Gastrocnemius medialis (tissue), 4 donors: ENCODE measurements at regions not wholly inside any gene's neighbourhood (a gene's known extent, or its start where the extent isn't known, plus 50 kb on each side); places are given as distances from the start of the nearest gene placed in this dataset.

Source experiments
- ATAC-seq, 2 donors: fragments of 150-250 bp; one replicate each; pipeline ENCODE4 v1.9.1; 2016
- DNase-seq, 2 donors: peaks; one replicate each; pipeline ENCODE4 v3.0.0-alpha.2; 2019
- H3K27ac ChIP-seq, 4 donors: fragments of 200-600 bp; sonication (generic); 1 replicate in 1 of 4; 2 replicates in 3 of 4; pipeline ENCODE4 v1.5.1; 2016 to 2018; ENCODE audit warnings: mild to moderate bottlenecking in 2 of 4, moderate library complexity in 1 of 4
- H3K27me3 ChIP-seq, 3 donors: fragments of 200-600 bp; sonication (generic) in 2 of 3; 1 replicate in 1 of 3; 2 replicates in 2 of 3; pipeline versions ENCODE4 v1.5.1 to v1.6.0; 2016 to 2019; ENCODE audit warnings: mild to moderate bottlenecking in 1 of 3, moderate library complexity in 1 of 3
- H3K36me3 ChIP-seq, 2 donors: fragments of 200-600 bp; sonication (generic) in 1 of 2; one replicate each; pipeline ENCODE4 v1.5.1; 2017 to 2018
- H3K4me1 ChIP-seq, 2 donors: fragments of 200-600 bp; sonication (generic) in 1 of 2; one replicate each; pipeline ENCODE4 v1.5.1; 2016 to 2017; ENCODE audit warnings: mild to moderate bottlenecking in 2 of 2
- H3K4me3 ChIP-seq, 4 donors: fragments of 200-600 bp; sonication (generic) in 3 of 4; 1 replicate in 1 of 4; 2 replicates in 3 of 4; pipeline ENCODE4 v1.5.1; 2016 to 2019; ENCODE audit warnings: mild to moderate bottlenecking in 2 of 4
- H3K9me3 ChIP-seq, 3 donors: fragments of 200-600 bp; sonication (generic) in 2 of 3; 1 replicate in 1 of 3; 2 replicates in 2 of 3; pipeline ENCODE4 v1.5.1; 2016 to 2019
- CTCF ChIP-seq, 5 experiments: fragments of 450-650 bp in 3 of 5; fragments of 200-600 bp in 2 of 5; sonication (generic) in 2 of 5; IDR thresholded peaks in 4 of 5; conservative IDR thresholded peaks in 1 of 5; 1 replicate in 4 of 5; 2 replicates in 1 of 5; pipeline ENCODE4 v1.5.1; 2016 to 2019; ENCODE audit warnings: antibody characterized with exemption in 5 of 5, mild to moderate bottlenecking in 3 of 5, moderate library complexity in 3 of 5
- POLR2A ChIP-seq, 2 donors: fragments of 450-650 bp; IDR thresholded peaks; one replicate each; pipeline ENCODE4 v1.6.1; 2017; ENCODE audit warnings: antibody characterized with exemption in 2 of 2, mild to moderate bottlenecking in 2 of 2, moderate library complexity in 2 of 2
- in situ Hi-C, 4 donors: fragments of 200-750 bp; cut with MboI; loops; one replicate each; pipeline versions ENCODE4 v1.15.0 to v1.8.0; 2017; ENCODE audit warnings: low sequenced_read_pairs in 4 of 4
- intact Hi-C: fragments of 100-400 bp; cut with DNase I; formaldehyde crosslinking; loops from one replicate; pipeline ENCODE4 v1.15.1; 2023; ENCODE audit warnings: low total_unique reads

- no peak overlapping the region for H3K27ac ChIP-seq
- H3K36me3 ChIP-seq, result no peaks in the 10 kb centered on the region
- no peaks in the 10 kb centered on the region for H3K27me3 ChIP-seq
- intact Hi-C loops (no loop called here), in situ Hi-C loops (no loop called here)
- ATAC-seq (no peak), DNase-seq (no peak)
- TF ChIP-seq POLR2A (IDR thresholded peaks at IDR 0.05) (no peak), CTCF (IDR thresholded peaks at IDR 0.05 in 4 of 5, conservative IDR thresholded peaks at IDR 0.05 in 1 of 5) (no peak)
- no peak overlapping the region for H3K4me3 ChIP-seq
- H3K4me1 ChIP-seq, result peaks cover 0 to 2% of the 10 kb centered on the region in 2 donors
- no peaks in the 10 kb centered on the region for H3K9me3 ChIP-seq
Measured at GRCh38 chr13:33578786-33579185, 239.2 kb upstream of the RFC3 start.

- intact Hi-C loops, result no loop called here
- no peaks in the 10 kb centered on the region for H3K36me3 ChIP-seq
- no peak overlapping the region for H3K4me3 ChIP-seq
- no peaks in the 10 kb centered on the region for H3K9me3 ChIP-seq
- no peak for ATAC-seq
- TF ChIP-seq CTCF (IDR thresholded peaks at IDR 0.05 in 4 of 5, conservative IDR thresholded peaks at IDR 0.05 in 1 of 5), result no peak
- TF ChIP-seq POLR2A (IDR thresholded peaks at IDR 0.05), result no peak
- no peaks in the 10 kb centered on the region for H3K27me3 ChIP-seq
- in situ Hi-C loops, result no loop called here
- no peak for DNase-seq
- no peak overlapping the region for H3K27ac ChIP-seq
- H3K4me1 ChIP-seq, result peaks cover 0 to 2% of the 10 kb centered on the region in 2 donors
Measured at GRCh38 chr13:33582121-33582520, 235.8 kb upstream of the RFC3 start.

- Histone ChIP-seq H3K36me3 (no peaks in the 10 kb centered on the region), H3K4me1 (no peaks in the 10 kb centered on the region), H3K27me3 (no peaks in the 10 kb centered on the region), H3K9me3 (no peaks in the 10 kb centered on the region), H3K27ac (no peak overlapping the region), H3K4me3 (no peak overlapping the region)
- intact Hi-C loops, result no loop called here
- in situ Hi-C loops, result no loop called here
- DNase-seq (no peak), ATAC-seq (no peak)
- no peak for TF ChIP-seq CTCF (IDR thresholded peaks at IDR 0.05 in 4 of 5, conservative IDR thresholded peaks at IDR 0.05 in 1 of 5)
- no peak for TF ChIP-seq POLR2A (IDR thresholded peaks at IDR 0.05)
Measured at GRCh38 chr13:33583398-33583797, 234.6 kb upstream of the RFC3 start.

- no peak for ATAC-seq
- Histone ChIP-seq H3K4me3 (no peak overlapping the region), H3K27ac (no peak overlapping the region), H3K27me3 (no peaks in the 10 kb centered on the region), H3K4me1 (no peaks in the 10 kb centered on the region), H3K36me3 (no peaks in the 10 kb centered on the region), H3K9me3 (no peaks in the 10 kb centered on the region)
- DNase-seq, result no peak
- TF ChIP-seq CTCF (IDR thresholded peaks at IDR 0.05 in 4 of 5, conservative IDR thresholded peaks at IDR 0.05 in 1 of 5), result no peak
- in situ Hi-C loops (no loop called here), intact Hi-C loops (no loop called here)
Measured at GRCh38 chr13:33590936-33591335, 227.0 kb upstream of the RFC3 start.

- no peak for ATAC-seq
- in situ Hi-C loops, result no loop called here
Measured at GRCh38 chr13:33606692-33607091, 211.3 kb upstream of the RFC3 start.

More at GRCh38 chr13:33606692-33607091, 211.3 kb upstream of the RFC3 start:
- no peak for DNase-seq
- H3K9me3 ChIP-seq, result no peaks in the 10 kb centered on the region
- intact Hi-C loops, result no loop called here
- H3K27ac ChIP-seq, result no peak overlapping the region
- H3K36me3 ChIP-seq, result no peaks in the 10 kb centered on the region
- peaks cover 7 to 19% of the 10 kb centered on the region in 2 donors for H3K4me1 ChIP-seq
- no peak overlapping the region for H3K4me3 ChIP-seq
- TF ChIP-seq CTCF (IDR thresholded peaks at IDR 0.05 in 4 of 5, conservative IDR thresholded peaks at IDR 0.05 in 1 of 5) (no peak), POLR2A (IDR thresholded peaks at IDR 0.05) (no peak)
- no peaks in the 10 kb centered on the region for H3K27me3 ChIP-seq
